Neural progenitor cell (in vitro differentiated cells): ENCODE measurements at regions not wholly inside any gene's neighbourhood (a gene's known extent, or its start where the extent isn't known, plus 50 kb on each side); places are given as distances from the start of the nearest gene placed in this dataset.

Source experiments
- EZH2 ChIP-seq: fragments of 200-600 bp; sonication (generic); IDR thresholded peaks from 2 replicates; pipeline ENCODE4 v1.6.1; 2017; ENCODE audit warnings: antibody characterized with exemption, mild to moderate bottlenecking, moderate library complexity
- TF ChIP-seq, protein P1 (sequence below): fragments of 200-600 bp; sonication (generic); IDR thresholded peaks from 2 replicates; pipeline ENCODE4 v1.5.1; 2017; ENCODE audit warnings: antibody characterized with exemption, mild to moderate bottlenecking

GRCh38 chr16:72715267-72715666 lies 332.7 kb downstream of the ZFHX3 start:
- TF ChIP-seq, protein P1, sequence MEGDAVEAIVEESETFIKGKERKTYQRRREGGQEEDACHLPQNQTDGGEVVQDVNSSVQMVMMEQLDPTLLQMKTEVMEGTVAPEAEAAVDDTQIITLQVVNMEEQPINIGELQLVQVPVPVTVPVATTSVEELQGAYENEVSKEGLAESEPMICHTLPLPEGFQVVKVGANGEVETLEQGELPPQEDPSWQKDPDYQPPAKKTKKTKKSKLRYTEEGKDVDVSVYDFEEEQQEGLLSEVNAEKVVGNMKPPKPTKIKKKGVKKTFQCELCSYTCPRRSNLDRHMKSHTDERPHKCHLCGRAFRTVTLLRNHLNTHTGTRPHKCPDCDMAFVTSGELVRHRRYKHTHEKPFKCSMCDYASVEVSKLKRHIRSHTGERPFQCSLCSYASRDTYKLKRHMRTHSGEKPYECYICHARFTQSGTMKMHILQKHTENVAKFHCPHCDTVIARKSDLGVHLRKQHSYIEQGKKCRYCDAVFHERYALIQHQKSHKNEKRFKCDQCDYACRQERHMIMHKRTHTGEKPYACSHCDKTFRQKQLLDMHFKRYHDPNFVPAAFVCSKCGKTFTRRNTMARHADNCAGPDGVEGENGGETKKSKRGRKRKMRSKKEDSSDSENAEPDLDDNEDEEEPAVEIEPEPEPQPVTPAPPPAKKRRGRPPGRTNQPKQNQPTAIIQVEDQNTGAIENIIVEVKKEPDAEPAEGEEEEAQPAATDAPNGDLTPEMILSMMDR = no peak
- TF ChIP-seq EZH2 = no peak
